Prostate gland (tissue), 2 donors: ENCODE measurements at regions not wholly inside any gene's neighbourhood (a gene's known extent, or its start where the extent isn't known, plus 50 kb on each side); places are given as distances from the start of the nearest gene placed in this dataset.

ENCODE experiments used
- DNase-seq: peaks from one replicate; pipeline ENCODE4 v3.0.0-alpha.2; 2019; ENCODE audit warnings: low spot score
- H3K27ac ChIP-seq, 2 donors: fragments of 200-600 bp; sonication (generic); 2 replicates each; pipeline ENCODE4 v1.5.1; 2017 to 2019
- H3K27me3 ChIP-seq: fragments of 200-600 bp; sonication (generic); replicated peaks from 2 replicates; pipeline ENCODE4 v1.5.1; 2019; ENCODE audit not compliant: insufficient read depth
- H3K36me3 ChIP-seq, 2 donors: fragments of 200-600 bp; sonication (generic); 1 replicate in 1 of 2; 2 replicates in 1 of 2; pipeline versions ENCODE4 v1.5.1 to v1.8.1; 2017 to 2019
- H3K4me1 ChIP-seq: fragments of 200-600 bp; sonication (generic); replicated peaks from 2 replicates; pipeline ENCODE4 v1.5.1; 2019
- H3K4me3 ChIP-seq, 2 donors: fragments of 200-600 bp; sonication (generic); 2 replicates each; pipeline ENCODE4 v1.5.1; 2017 to 2019
- H3K9me3 ChIP-seq: fragments of 200-600 bp; sonication (generic); 2 replicates; pipeline ENCODE4 v1.5.1; 2017
- POLR2A ChIP-seq: fragments of 450-650 bp; IDR thresholded peaks from one replicate; pipeline ENCODE4 v1.6.1; 2016; ENCODE audit warnings: antibody characterized with exemption, mild to moderate bottlenecking
- POLR2AphosphoS5 ChIP-seq: sonication (generic); formaldehyde crosslinking; IDR thresholded peaks from one replicate; pipeline ENCODE4 v1.6.1; 2017; ENCODE audit warnings: antibody characterized with exemption
- WGBS: methylation state at CpG from one replicate; pipeline ENCODE4 v1.1.5; 2018; 5-methylcytosine and 5-hydroxymethylcytosine counted together
- intact Hi-C: fragments of 100-400 bp; cut with DNase I; formaldehyde crosslinking; loops from one replicate; pipeline ENCODE4 v1.14.2; 2022
- TF ChIP-seq, protein P1 (sequence below), 4 experiments: fragments of 200-600 bp in 2 of 4; fragments of 450-650 bp in 2 of 4; sonication (generic) in 2 of 4; IDR thresholded peaks; 1 replicate in 3 of 4; 2 replicates in 1 of 4; pipeline ENCODE4 v1.5.1; 2016 to 2019; ENCODE audit warnings: antibody characterized with exemption in 4 of 4, mild to moderate bottlenecking in 2 of 4, moderate library complexity in 2 of 4

- Histone ChIP-seq H3K36me3 (no peaks in the 10 kb centered on the region), H3K9me3 (no peaks in the 10 kb centered on the region), H3K4me3 (no peak overlapping the region), H3K4me1 (no peaks in the 10 kb centered on the region), H3K27me3 (no peaks in the 10 kb centered on the region), H3K27ac (no peak overlapping the region)
- TF ChIP-seq, protein P1, sequence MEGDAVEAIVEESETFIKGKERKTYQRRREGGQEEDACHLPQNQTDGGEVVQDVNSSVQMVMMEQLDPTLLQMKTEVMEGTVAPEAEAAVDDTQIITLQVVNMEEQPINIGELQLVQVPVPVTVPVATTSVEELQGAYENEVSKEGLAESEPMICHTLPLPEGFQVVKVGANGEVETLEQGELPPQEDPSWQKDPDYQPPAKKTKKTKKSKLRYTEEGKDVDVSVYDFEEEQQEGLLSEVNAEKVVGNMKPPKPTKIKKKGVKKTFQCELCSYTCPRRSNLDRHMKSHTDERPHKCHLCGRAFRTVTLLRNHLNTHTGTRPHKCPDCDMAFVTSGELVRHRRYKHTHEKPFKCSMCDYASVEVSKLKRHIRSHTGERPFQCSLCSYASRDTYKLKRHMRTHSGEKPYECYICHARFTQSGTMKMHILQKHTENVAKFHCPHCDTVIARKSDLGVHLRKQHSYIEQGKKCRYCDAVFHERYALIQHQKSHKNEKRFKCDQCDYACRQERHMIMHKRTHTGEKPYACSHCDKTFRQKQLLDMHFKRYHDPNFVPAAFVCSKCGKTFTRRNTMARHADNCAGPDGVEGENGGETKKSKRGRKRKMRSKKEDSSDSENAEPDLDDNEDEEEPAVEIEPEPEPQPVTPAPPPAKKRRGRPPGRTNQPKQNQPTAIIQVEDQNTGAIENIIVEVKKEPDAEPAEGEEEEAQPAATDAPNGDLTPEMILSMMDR (IDR thresholded peaks at IDR 0.05): no peak
- no peak for TF ChIP-seq POLR2AphosphoS5
- no peak for TF ChIP-seq POLR2A
- intact Hi-C loops: no loop called here
- 79% methylated on average over 2 of the region's 2 CpGs for WGBS
- no peak for DNase-seq
Measured at GRCh38 chr11:105229761-105230160, 90.2 kb upstream of the CARD18 start.

DNA sequence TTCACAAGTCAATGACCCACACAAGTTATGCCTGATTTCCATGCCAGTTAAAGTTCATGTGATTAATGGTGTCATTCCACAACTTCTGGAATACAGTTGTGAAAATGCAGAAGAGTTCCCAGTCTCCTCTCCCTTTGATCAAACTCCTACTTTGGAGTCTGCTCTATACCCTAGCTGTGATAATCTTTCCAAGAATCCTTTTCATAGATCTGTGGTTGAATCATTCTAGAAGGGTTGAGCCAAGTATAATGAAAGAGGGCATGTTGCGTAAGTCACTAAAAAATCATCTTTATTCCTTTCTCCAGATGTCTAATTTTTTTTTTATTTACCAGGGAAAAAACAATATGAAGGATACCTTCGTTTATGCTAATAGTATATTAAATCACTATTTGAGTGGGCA is 89.7 kb upstream of the CARD18 start:
- Histone ChIP-seq H3K4me3 (no peak overlapping the region), H3K27me3 (no peaks in the 10 kb centered on the region), H3K9me3 (no peaks in the 10 kb centered on the region), H3K36me3 (no peaks in the 10 kb centered on the region), H3K4me1 (no peaks in the 10 kb centered on the region), H3K27ac (no peak overlapping the region)
- intact Hi-C loops: no loop called here
- DNase-seq: no peak
- WGBS: 87% methylated on average over 2 of the region's 2 CpGs
- TF ChIP-seq, protein P1 (IDR thresholded peaks at IDR 0.05): no peak
- TF ChIP-seq POLR2A (no peak), POLR2AphosphoS5 (no peak)

GRCh38 chr11:105227363-105227762 is 87.8 kb upstream of the CARD18 start:
- Histone ChIP-seq H3K4me1 (no peaks in the 10 kb centered on the region), H3K27ac (no peak overlapping the region), H3K36me3 (no peaks in the 10 kb centered on the region), H3K27me3 (no peaks in the 10 kb centered on the region), H3K4me3 (no peak overlapping the region), H3K9me3 (no peaks in the 10 kb centered on the region)
- DNase-seq: no peak
- no peak for TF ChIP-seq POLR2A
- TF ChIP-seq, protein P1 (IDR thresholded peaks at IDR 0.05): no peak
- TF ChIP-seq POLR2AphosphoS5: no peak
- intact Hi-C loops: no loop called here

- Histone ChIP-seq H3K4me1 (no peaks in the 10 kb centered on the region), H3K27me3 (no peaks in the 10 kb centered on the region), H3K4me3 (no peak overlapping the region), H3K27ac (no peak overlapping the region), H3K36me3 (no peaks in the 10 kb centered on the region), H3K9me3 (no peaks in the 10 kb centered on the region)
- no peak for DNase-seq
- 83% methylated on average over 2 of the region's 2 CpGs for WGBS
- intact Hi-C loops: no loop called here
- TF ChIP-seq, protein P1 (IDR thresholded peaks at IDR 0.05): no peak
- TF ChIP-seq POLR2A (no peak), POLR2AphosphoS5 (no peak)
Measured at GRCh38 chr11:105226766-105227165, 87.2 kb upstream of the CARD18 start.

- intact Hi-C loops: no loop called here
- no peak for TF ChIP-seq POLR2AphosphoS5
- TF ChIP-seq, protein P1 (IDR thresholded peaks at IDR 0.05): no peak
- TF ChIP-seq POLR2A: no peak
- Histone ChIP-seq H3K27ac (no peak overlapping the region), H3K4me1 (no peaks in the 10 kb centered on the region), H3K27me3 (no peaks in the 10 kb centered on the region), H3K9me3 (no peaks in the 10 kb centered on the region), H3K36me3 (no peaks in the 10 kb centered on the region), H3K4me3 (no peak overlapping the region)
- no peak for DNase-seq
Measured at GRCh38 chr11:105226091-105226490, 86.5 kb upstream of the CARD18 start.
